GM19023 (cell line): ENCODE measurements at regions not wholly inside any gene's neighbourhood (a gene's known extent, or its start where the extent isn't known, plus 50 kb on each side); places are given as distances from the start of the nearest gene placed in this dataset.
"Not testable (repeated sequence)": the region's sequence is repeated elsewhere in the genome, so short reads cannot be mapped to it uniquely, and the experiment has no call there.

Source experiments
- ATAC-seq: cut with Tn5 transposase; IDR thresholded peaks from one replicate; pipeline ENCODE4 v1.9.1; 2021; ENCODE audit warnings: mild to moderate bottlenecking, moderate library complexity; ENCODE audit not compliant: unreplicated experiment

- no peak for ATAC-seq
These were observed 248.5 kb upstream of the ONECUT1 start for GRCh38 chr15:53038655-53038941.

DNA sequence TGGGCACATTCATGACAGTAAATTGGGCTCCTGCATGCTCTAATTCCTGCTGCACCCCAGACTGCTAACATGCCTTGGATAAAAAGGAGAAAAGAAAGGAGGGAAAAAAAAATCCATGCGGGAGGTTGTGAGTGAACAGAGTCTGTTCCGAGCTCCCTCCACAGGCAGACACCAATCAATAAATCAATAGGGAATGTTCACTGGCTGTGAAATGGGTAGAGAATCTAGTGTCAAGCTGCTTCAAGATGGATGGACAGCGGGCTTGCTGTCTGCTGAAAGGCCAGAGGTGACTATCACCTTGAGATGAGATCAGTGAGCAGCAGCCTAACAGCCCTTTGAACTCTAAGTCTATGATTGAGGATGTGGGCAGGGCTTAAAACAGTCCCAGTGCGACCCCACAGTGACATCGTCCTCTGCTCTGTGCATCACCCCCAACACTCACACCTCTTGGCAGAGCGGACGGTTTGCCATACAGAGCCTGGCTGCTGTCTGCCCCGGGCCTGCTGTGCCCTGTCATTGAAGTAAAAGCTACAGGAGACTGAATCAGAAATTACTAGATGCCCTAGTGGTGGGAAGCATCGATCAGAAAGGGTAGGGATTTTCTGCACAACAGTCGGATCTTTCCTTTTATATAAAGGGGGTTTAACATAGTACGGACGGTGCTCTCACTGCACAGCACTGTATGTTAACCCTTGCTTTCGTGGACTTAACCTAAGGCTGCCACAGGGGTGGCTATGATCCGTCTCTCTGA lies 247.9 kb upstream of the ONECUT1 start:
- ATAC-seq, result no peak

DNA sequence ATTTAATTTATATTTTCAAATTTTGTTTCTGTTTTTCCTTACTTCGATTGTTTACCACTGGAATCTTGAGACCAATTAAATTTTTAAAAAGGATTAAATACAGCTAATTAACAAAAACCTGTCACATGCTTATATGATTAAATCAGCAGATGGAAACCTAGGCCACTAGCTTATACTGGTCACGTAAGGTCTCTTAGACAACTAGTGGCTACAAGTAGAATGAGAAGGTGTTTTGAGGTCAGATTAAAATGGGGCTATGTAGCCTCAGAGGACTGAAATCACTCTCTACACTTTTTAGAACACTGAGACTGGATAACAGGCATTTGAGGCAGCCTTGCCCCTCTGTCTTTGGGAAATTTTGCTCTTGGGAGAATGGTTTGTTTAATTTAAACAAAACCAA lies 246.5 kb upstream of the ONECUT1 start:
- ATAC-seq, result no peak

DNA sequence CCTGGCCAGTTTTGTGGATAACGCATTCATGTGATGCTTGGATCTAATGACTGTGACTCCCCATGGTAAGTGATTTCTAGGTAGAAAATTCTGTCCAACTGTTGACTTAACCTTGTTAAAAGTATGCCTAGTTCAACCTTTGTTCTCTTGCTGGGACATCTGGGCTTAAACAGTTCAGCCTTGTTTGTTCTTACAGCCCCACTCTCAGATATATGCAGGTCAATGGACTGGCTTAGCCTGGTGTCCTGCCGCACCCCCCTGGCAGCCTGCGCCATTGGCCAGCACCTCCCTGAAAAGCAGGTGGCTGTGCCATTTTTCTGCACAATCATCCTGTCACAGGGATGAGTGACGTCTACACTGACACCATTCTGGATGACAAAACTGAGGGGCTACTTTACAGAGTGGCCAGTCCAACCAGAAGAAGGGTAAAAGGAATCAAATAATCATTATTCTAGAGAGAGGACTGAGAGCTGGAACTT lies 244.7 kb upstream of the ONECUT1 start:
- ATAC-seq, result no peak

GRCh38 chr15:53033709-53034108 lies 243.6 kb upstream of the ONECUT1 start:
- no peak for ATAC-seq

DNA sequence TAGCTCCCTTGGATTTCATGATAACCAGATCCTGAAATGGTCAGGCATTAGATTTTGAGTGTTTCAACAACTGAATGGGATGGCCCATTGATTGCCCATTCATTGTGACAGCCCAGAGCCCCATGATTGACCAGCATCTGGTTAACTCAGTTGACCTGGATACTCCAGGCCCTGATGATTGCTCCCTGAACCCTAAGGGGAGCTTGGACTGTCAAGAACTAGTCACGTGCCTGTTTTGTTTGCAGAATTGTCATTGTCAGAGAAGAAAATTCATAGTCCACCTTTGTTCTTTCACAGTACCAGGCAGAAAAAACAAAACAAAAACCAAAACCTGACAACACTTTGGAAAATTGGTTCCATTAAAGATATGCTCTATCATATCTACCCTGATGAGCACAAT lies 241.3 kb upstream of the ONECUT1 start:
- no peak for ATAC-seq

GRCh38 chr15:53022788-53023187 lies 232.7 kb upstream of the ONECUT1 start:
- ATAC-seq, result no peak

DNA sequence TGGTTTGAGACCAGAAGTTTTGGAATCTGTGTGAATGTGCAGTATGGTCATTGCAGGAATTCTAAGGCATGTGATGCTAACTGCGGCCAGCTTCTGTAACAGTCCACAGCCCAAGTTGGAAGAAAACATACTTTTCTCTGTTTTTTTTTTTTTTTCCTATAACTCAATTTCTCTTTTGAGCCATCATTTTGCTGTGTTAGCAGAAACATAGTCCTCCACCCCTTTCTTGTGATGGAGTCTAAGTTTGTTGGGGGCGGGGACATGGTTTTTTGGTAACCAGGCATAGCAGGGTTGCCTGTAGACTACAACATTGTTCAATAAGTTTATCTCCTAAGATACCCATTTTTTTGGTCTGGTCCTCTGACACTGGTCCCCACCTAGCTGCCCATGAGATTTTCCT lies 223.2 kb upstream of the ONECUT1 start:
- no peak for ATAC-seq

DNA sequence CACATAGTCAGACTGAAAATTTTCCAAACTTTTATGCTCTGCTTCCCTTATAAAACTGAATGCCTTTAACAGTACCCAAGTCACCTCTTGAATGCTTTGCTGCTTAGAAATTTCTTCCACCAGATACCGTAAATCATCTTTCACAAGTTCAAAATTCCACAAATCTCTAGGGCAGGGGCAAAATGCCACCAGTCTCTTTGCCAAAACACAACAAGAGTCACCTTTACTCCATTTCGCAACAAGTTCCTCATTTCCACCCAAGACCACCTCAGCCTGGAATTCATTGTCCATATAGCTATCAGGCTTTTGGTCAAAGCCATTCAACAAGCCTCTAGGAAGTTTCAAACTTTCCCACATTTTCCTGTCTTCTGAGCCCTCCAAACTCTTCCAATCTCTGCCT lies 221.6 kb upstream of the ONECUT1 start:
- ATAC-seq, result not testable (repeated sequence)

DNA sequence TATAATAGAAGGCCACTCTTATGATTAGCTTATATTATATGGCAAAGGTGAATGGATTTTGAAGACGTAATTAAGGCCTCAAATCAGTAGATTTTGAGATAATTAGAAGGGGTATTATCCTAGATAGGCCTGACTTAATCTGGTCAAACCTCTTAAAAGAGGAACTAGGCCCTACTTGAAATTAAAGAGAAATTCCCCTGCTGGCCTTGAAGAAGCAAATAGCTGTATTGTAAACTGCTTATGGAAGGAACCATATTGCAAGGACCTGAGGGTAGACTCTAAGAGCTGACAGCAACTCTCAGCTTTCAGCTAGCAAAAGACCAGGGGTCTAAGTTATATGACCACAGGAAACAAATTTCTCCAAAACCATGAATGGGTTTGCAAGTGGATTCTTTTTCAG lies 219.0 kb upstream of the ONECUT1 start:
- no peak for ATAC-seq

GRCh38 chr15:53000409-53000808 lies 210.3 kb upstream of the ONECUT1 start:
- no peak for ATAC-seq

GRCh38 chr15:52997123-52997522 lies 207.0 kb upstream of the ONECUT1 start:
- ATAC-seq, result no peak

GRCh38 chr15:52994290-52994689 lies 204.2 kb upstream of the ONECUT1 start:
- ATAC-seq, result no peak

- no peak for ATAC-seq
These were observed 194.4 kb upstream of the ONECUT1 start for GRCh38 chr15:52984507-52984906.

- ATAC-seq, result no peak
These were observed 190.3 kb upstream of the ONECUT1 start for GRCh38 chr15:52980446-52980845.

- no peak for ATAC-seq
These were observed 186.5 kb upstream of the ONECUT1 start for GRCh38 chr15:52976516-52977075.

DNA sequence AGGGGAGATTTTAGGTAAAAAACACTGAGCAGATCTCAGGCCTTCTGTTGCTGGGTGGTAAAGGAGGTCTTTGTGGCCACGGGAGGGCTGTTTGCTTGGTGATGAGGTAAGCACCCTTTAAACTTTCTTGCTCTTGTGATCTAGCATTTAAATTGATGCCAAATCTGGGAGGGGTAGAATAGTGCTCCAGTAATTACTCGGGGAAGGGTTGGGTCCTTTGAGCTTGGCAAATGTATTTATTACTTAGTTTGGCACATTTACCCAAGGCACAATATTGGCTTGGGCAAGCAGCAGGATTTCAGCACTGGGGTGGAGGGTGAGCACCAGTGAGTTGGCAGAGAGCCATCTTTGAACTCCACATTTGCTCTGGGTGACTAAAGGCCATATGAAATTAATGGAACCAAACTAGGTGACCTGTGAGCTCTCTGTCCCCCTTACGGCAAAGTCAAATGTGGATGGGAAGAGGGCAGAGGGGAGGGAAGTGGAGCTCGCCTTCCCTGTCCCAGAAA lies 185.9 kb upstream of the ONECUT1 start:
- ATAC-seq, result no peak

DNA sequence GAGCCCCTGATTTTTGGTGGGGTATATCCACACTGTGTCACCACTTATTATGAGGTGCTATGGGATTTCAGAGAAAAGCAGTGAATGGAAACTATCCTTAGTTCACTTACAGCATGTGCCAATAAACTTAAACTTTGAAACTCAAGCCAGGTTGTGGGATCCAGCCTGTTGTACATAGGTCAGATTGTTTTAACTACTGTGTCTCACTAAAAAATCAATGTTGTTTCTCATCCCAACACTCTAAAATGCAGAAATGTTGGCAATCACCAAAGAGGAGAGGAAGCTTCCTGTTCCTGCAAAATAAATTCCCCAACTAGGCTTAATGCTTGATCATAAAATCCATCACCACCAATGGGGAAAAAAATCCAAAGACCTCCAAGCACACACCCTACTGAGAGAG lies 173.7 kb upstream of the ONECUT1 start:
- no peak for ATAC-seq

DNA sequence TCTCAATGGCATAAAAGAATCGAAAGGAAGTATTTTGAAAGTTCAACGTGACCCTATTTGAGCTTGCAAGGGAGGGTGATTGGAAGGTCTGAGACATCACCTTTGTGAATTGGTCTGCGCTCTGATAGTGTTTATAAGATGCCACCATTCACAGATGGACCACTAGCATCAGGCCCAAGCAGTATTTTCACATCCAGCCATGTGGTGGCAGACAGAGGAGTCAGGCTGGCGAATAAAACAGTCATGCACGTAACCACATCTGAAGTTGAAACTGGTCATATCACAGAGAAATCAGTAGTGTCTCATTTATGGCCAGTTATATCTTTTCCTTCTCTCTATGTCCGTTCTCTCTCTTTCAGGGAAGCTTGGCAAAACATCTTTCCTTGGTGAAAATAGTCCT lies 170.1 kb upstream of the ONECUT1 start:
- ATAC-seq, result no peak

DNA sequence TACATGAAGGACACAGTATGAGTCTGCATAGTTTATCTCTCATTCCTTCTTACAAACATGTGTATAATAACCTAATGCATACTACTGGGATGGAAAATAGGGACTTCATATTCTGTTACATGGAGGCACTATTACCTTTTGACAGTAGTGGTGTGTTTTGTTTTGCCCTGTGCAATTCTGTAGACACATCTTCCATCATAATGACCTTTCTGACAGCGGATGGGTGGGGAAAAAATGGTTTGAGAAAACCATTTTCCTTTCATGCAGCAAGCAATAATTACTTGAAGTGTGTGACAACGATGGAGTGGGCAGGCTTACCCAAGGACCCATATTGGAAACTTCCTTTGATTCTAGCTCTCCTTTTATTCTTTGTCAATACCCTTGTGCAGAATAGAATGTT lies 153.6 kb upstream of the ONECUT1 start:
- no peak for ATAC-seq

- no peak for ATAC-seq
These were observed 146.4 kb upstream of the ONECUT1 start for GRCh38 chr15:52936489-52936888.

DNA sequence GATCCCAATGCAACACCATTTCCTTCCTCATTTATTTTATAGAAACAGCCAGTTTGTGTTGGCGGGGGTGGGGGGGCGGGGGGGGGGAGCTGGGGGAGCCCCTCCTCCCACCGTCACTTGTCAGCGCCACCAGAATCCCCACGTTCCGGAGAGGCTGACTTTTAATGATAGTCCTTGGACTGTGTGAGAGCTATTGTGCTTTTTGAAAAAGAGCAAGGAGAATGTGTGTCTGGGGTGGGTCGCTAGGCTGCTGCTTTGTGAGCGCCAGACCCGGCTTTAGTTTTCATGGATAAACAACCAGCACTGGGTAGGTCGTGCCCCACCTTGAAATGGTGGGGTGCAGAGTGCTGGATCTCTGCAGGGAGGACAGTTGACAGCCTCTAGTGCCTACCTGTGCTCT lies 135.0 kb upstream of the ONECUT1 start:
- ATAC-seq, result no peak

GRCh38 chr15:52924630-52925029 lies 134.5 kb upstream of the ONECUT1 start:
- ATAC-seq, result no peak
